HepG2 (cell line): ENCODE measurements at regions not wholly inside any gene's neighbourhood (a gene's known extent, or its start where the extent isn't known, plus 50 kb on each side); places are given as distances from the start of the nearest gene placed in this dataset.

ENCODE experiments used
- ATAC-seq: fragments of 200-7000 bp; cut with Tn5 transposase; 3 replicates; pipeline ENCODE4 v1.9.1; 2020; ENCODE audit warnings: mild to moderate bottlenecking, moderate library complexity
- BruUV-seq: library from RNA; stranded (reverse); fragments of 400-500 nt; replicated peaks from 2 replicates; lab custom pipeline; 2021; lab: Mats Ljungman, UMichigan
- CTCF ChIA-PET: fragments of 300-600 bp; formaldehyde crosslinking; extraction: SDS; loops from one replicate; lab custom pipeline; 2021; ENCODE audit warnings: low total read pairs, inconsistent platforms, low intra/inter-chr PET ratio; lab: Yijun Ruan, JAX
- POLR2A ChIA-PET: fragments of 350-600 bp; sonication (Branson Sonifier 250); formaldehyde crosslinking; loops from one replicate; lab custom pipeline; 2020; ENCODE audit warnings: antibody characterized with exemption, inconsistent platforms; lab: Yijun Ruan, JAX
- DNase-seq: peaks from one replicate; pipeline ENCODE4 v3.0.0-alpha.2; 2015; ENCODE audit warnings: low spot score
- FAIRE-seq: peaks from 3 replicates; lab custom pipeline; 2011; peaks lifted over from hg19 to GRCh38; lab: Jason Lieb, UNC
- H2AFZ ChIP-seq: one replicate; pipeline ENCODE4 v1.6.1; 2011; ENCODE audit warnings: low read length, inconsistent platforms
- H3K27ac ChIP-seq: fragments of 300-600 bp; 3 replicates; pipeline ENCODE4 v1.8.0; 2011; ENCODE audit warnings: mixed run types, mild to moderate bottlenecking, mixed read lengths, low read length, inconsistent platforms; ENCODE audit not compliant: insufficient read depth; ENCODE audit errors: extremely low read length
- H3K27me3 ChIP-seq, 2 experiments: fragments of 200-600 bp in 1 of 2; 2 replicates in 1 of 2; 3 replicates in 1 of 2; pipeline versions ENCODE4 v1.6.0 to v1.8.0; 2011; ENCODE audit warnings: low read length in 2 of 2, mild to moderate bottlenecking in 2 of 2, moderate library complexity in 2 of 2, inconsistent platforms in 1 of 2; ENCODE audit not compliant: insufficient read depth in 2 of 2, control insufficient read depth in 1 of 2
- H3K36me3 ChIP-seq, 2 experiments: fragments of 200-600 bp in 1 of 2; replicated peaks in 1 of 2; 2 replicates in 1 of 2; 3 replicates in 1 of 2; pipeline versions ENCODE4 v1.5.1 to v1.8.0; 2011; ENCODE audit warnings: low read length in 2 of 2, inconsistent platforms in 1 of 2; ENCODE audit not compliant: insufficient read depth in 2 of 2, control insufficient read depth in 1 of 2
- H3K4me1 ChIP-seq: 2 replicates; pipeline ENCODE4 v1.5.1; 2012; ENCODE audit warnings: low read length, inconsistent platforms; ENCODE audit not compliant: insufficient read depth
- H3K4me2 ChIP-seq: 2 replicates; pipeline ENCODE4 v1.6.0; 2011; ENCODE audit warnings: low read depth, low read length, inconsistent platforms
- H3K4me3 ChIP-seq, 3 experiments: fragments of 200-600 bp in 1 of 3; sonication (generic), shearing (Covaris generic) in 1 of 3; replicated peaks in 1 of 3; 2 replicates each; pipeline ENCODE4 v1.5.1; 2011 to 2016; ENCODE audit warnings: low read length in 3 of 3, inconsistent platforms in 2 of 3, low read depth in 2 of 3, mild to moderate bottlenecking in 2 of 3, control low read depth in 1 of 3, mixed read lengths in 1 of 3; ENCODE audit not compliant: insufficient read depth in 1 of 3
- H3K79me2 ChIP-seq: one replicate; pipeline ENCODE4 v1.6.1; 2011; ENCODE audit warnings: low read length, inconsistent platforms; ENCODE audit not compliant: insufficient read depth
- H3K9ac ChIP-seq: 2 replicates; pipeline ENCODE4 v1.6.0; 2011; ENCODE audit warnings: mild to moderate bottlenecking, low read depth, low read length, inconsistent platforms; ENCODE audit not compliant: insufficient read depth
- H3K9me3 ChIP-seq: 2 replicates; pipeline ENCODE4 v1.5.1; 2012; ENCODE audit warnings: mild to moderate bottlenecking, low read length
- H4K20me1 ChIP-seq: 2 replicates; pipeline ENCODE4 v1.6.0; 2011; ENCODE audit warnings: inconsistent platforms, mild to moderate bottlenecking, low read length, moderate library complexity; ENCODE audit not compliant: insufficient read depth
- ARNT ChIP-seq: fragments of 450-650 bp; IDR thresholded peaks from 2 replicates; pipeline ENCODE4 v1.6.1; 2017
- CBX1 ChIP-seq: IDR thresholded peaks from one replicate; pipeline ENCODE4 v1.6.1; 2016; ENCODE audit warnings: antibody characterized with exemption, low read depth
- DMAP1 ChIP-seq: IDR thresholded peaks from 2 replicates; pipeline ENCODE4 v1.6.1; 2016
- FOXA3 ChIP-seq: IDR thresholded peaks from 2 replicates; pipeline ENCODE4 v1.6.1; 2016; ENCODE audit warnings: missing genetic modification reagents, missing compliant biosample characterization
- ISL2 ChIP-seq: sonication (generic); formaldehyde crosslinking; IDR thresholded peaks from 2 replicates; pipeline ENCODE4 v1.5.0; 2020; ENCODE audit warnings: missing genetic modification reagents
- KAT8 ChIP-seq: IDR thresholded peaks from 2 replicates; pipeline ENCODE4 v1.6.1; 2016; ENCODE audit warnings: missing genetic modification reagents, missing compliant biosample characterization
- NONO ChIP-seq, 2 experiments: fragments of 450-650 bp in 1 of 2; sonication (generic) in 1 of 2; formaldehyde crosslinking in 1 of 2; IDR thresholded peaks in 1 of 2; conservative IDR thresholded peaks in 1 of 2; 2 replicates each; pipeline versions ENCODE4 v1.6.1 to v1.8.0; 2017 to 2022; ENCODE audit warnings: mild to moderate bottlenecking in 1 of 2, missing genetic modification reagents in 1 of 2, moderate library complexity in 1 of 2
- PPARG ChIP-seq: conservative IDR thresholded peaks from 2 replicates; pipeline ENCODE4 v1.6.1; 2016; ENCODE audit warnings: missing biosample characterization, missing genetic modification reagents
- RAD21 ChIP-seq: fragments of 450-650 bp; formaldehyde crosslinking; IDR thresholded peaks from 2 replicates; pipeline ENCODE4 v1.5.0; 2020; ENCODE audit warnings: mild to moderate bottlenecking
- ZMYM2 ChIP-seq: sonication (generic); formaldehyde crosslinking; IDR thresholded peaks from 2 replicates; pipeline ENCODE4 v1.8.0; 2022; ENCODE audit warnings: mild to moderate bottlenecking, missing genetic modification reagents
- ZNF430 ChIP-seq: sonication (generic); formaldehyde crosslinking; IDR thresholded peaks from 2 replicates; pipeline ENCODE4 v1.9.0; 2021; ENCODE audit warnings: mild to moderate bottlenecking, missing genetic modification reagents
- ZNF446 ChIP-seq: sonication (generic); formaldehyde crosslinking; IDR thresholded peaks from 2 replicates; pipeline ENCODE4 v1.5.0; 2020; ENCODE audit warnings: mild to moderate bottlenecking, missing genetic modification reagents
- ZNF713 ChIP-seq: sonication (generic); formaldehyde crosslinking; IDR thresholded peaks from 2 replicates; pipeline ENCODE4 v1.4.0; 2020; ENCODE audit warnings: mild to moderate bottlenecking, missing genetic modification reagents
- ZSCAN30 ChIP-seq: sonication (generic); formaldehyde crosslinking; IDR thresholded peaks from 2 replicates; pipeline ENCODE4 v1.5.0; 2020; ENCODE audit warnings: mild to moderate bottlenecking, missing genetic modification reagents
- WGBS: methylation state at CpG from one replicate; pipeline ENCODE4 v1.1.6; 2017; ENCODE audit warnings: low lambda C conversion rate; 5-methylcytosine and 5-hydroxymethylcytosine counted together
- in situ Hi-C: cut with HindIII; loops from 2 replicates; pipeline ENCODE4 v1.10.0; 2017; ENCODE audit warnings: low pct_unique_long_range_greater_than_20kb; ENCODE audit not compliant: extremely low pct_ligation_motif_present
- intact Hi-C: fragments of 100-400 bp; cut with micrococcal nuclease; formaldehyde crosslinking; loops from one replicate; pipeline ENCODE4 v1.10.0; 2022; ENCODE audit not compliant: unreplicated experiment
- TF ChIP-seq, protein P1 (sequence below): sonication (generic); formaldehyde crosslinking; conservative IDR thresholded peaks from 2 replicates; pipeline ENCODE4 v1.5.0; 2020; ENCODE audit warnings: missing genetic modification reagents
- TF ChIP-seq, protein P2 (sequence below), 2 experiments: sonication (generic) in 1 of 2; formaldehyde crosslinking in 1 of 2; IDR thresholded peaks; 2 replicates each; pipeline versions ENCODE4 v1.4.0 to v1.6.1; 2018 to 2020; ENCODE audit warnings: missing genetic modification reagents in 2 of 2, borderline replicate concordance in 1 of 2, low read depth in 1 of 2, mild to moderate bottlenecking in 1 of 2, missing biosample characterization in 1 of 2
- TF ChIP-seq, protein P3 (sequence below): sonication (generic); formaldehyde crosslinking; IDR thresholded peaks from 2 replicates; pipeline ENCODE4 v1.8.0; 2022; ENCODE audit warnings: mild to moderate bottlenecking, missing genetic modification reagents; ENCODE audit not compliant: insufficient replicate concordance
- TF ChIP-seq, protein P4 (sequence below): sonication (generic); formaldehyde crosslinking; conservative IDR thresholded peaks from 2 replicates; pipeline ENCODE4 v1.4.0; 2020; ENCODE audit warnings: missing genetic modification reagents
- TF ChIP-seq, protein P5 (sequence below): IDR thresholded peaks from 2 replicates; pipeline ENCODE4 v1.6.1; 2016

DNA sequence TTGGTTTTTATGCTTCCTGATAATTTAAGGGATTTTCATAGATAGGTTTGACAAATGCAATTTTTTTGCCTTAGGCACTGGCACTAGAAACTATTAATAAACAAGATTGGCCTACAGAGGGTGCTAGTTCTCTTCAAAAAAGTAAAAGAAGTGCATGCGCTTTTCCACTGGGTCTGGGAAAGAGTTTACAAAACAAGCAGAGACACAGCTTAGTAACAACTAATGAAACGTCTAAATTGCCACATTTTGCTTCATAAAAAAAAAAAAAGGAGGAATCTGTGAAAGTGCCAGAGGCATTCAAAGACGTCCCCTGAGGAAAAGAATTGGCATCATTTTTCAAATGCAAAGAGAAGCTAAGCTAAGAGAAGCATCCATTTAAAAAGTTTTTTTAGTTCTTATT is 58.3 kb upstream of the EEA1 start:
- Histone ChIP-seq H3K4me2 (peak overlapping the region; percentile 59), H3K27me3 (no peaks in the 10 kb centered on the region), H3K9me3 (no peaks in the 10 kb centered on the region), H2AFZ (peak overlapping the region; percentile 83), H3K27ac (peak overlapping the region; percentile 57), H4K20me1 (no peaks in the 10 kb centered on the region), H3K9ac (peak overlapping the region; percentile 51), H3K4me1 (peaks cover 45% of the 10 kb centered on the region), H3K36me3 (no peaks in the 10 kb centered on the region), H3K4me3 (no peak overlapping the region; a peak in 1 of 6 replicates), H3K79me2 (no peaks in the 10 kb centered on the region)
- CTCF ChIA-PET: interaction anchor here (1.4 to 3.1 kb wide), 4 partner anchors 73 to 409 kb away, joined by 4 to 32 read pairs (median 8); no protein-coding TSS in a partner anchor
- ATAC-seq: peak; percentile 77
- intact Hi-C loops (loop anchor here (1.0 to 5.0 kb wide), 9 partner anchors 19 to 432 kb away; no protein-coding TSS in a partner anchor), in situ Hi-C loops (no loop called here)
- no TSS peak for BruUV-seq
- peak; percentile 78 for DNase-seq
- FAIRE-seq: peak; percentile 26
- POLR2A ChIA-PET: interaction anchor here (0.7 to 4.5 kb wide), 9 partner anchors 14 to 147 kb away, joined by 3 to 35 read pairs (median 6); partner anchors contain the start of gene EEA1
- 2% methylated on average over 3 of the region's 3 CpGs for WGBS
- TF ChIP-seq DMAP1 (CRISPR knock-in tag) (no peak), ZSCAN30 (CRISPR knock-in tag) (no peak), ZNF713 (CRISPR knock-in tag) (no peak), ARNT (no peak), RAD21 (peak; percentile 77), CBX1 (no peak), ZMYM2 (CRISPR knock-in tag) (no peak), ZNF430 (no peak), NONO (IDR thresholded peaks at IDR 0.05) (no peak), NONO (CRISPR knock-in tag; conservative IDR thresholded peaks at IDR 0.05) (no peak), PPARG (CRISPR knock-in tag) (0 out of 2 replicates have a peak, but pooled peaks have one; percentile 11), FOXA3 (CRISPR knock-in tag) (0 out of 2 replicates have a peak, but pooled peaks have one; percentile 7), ZNF446 (no peak), KAT8 (CRISPR knock-in tag) (0 out of 2 replicates have a peak, but pooled peaks have one; percentile 10), ISL2 (CRISPR knock-in tag) (no peak)
- TF ChIP-seq, protein P1, sequence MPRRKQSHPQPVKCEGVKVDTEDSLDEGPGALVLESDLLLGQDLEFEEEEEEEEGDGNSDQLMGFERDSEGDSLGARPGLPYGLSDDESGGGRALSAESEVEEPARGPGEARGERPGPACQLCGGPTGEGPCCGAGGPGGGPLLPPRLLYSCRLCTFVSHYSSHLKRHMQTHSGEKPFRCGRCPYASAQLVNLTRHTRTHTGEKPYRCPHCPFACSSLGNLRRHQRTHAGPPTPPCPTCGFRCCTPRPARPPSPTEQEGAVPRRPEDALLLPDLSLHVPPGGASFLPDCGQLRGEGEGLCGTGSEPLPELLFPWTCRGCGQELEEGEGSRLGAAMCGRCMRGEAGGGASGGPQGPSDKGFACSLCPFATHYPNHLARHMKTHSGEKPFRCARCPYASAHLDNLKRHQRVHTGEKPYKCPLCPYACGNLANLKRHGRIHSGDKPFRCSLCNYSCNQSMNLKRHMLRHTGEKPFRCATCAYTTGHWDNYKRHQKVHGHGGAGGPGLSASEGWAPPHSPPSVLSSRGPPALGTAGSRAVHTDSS (CRISPR knock-in tag): no peak
- TF ChIP-seq, protein P2, sequence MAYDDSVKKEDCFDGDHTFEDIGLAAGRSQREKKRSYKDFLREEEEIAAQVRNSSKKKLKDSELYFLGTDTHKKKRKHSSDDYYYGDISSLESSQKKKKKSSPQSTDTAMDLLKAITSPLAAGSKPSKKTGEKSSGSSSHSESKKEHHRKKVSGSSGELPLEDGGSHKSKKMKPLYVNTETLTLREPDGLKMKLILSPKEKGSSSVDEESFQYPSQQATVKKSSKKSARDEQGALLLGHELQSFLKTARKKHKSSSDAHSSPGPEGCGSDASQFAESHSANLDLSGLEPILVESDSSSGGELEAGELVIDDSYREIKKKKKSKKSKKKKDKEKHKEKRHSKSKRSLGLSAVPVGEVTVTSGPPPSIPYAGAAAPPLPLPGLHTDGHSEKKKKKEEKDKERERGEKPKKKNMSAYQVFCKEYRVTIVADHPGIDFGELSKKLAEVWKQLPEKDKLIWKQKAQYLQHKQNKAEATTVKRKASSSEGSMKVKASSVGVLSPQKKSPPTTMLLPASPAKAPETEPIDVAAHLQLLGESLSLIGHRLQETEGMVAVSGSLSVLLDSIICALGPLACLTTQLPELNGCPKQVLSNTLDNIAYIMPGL (CRISPR knock-in tag; IDR thresholded peaks at IDR 0.05; ENCODE audit: borderline replicate concordance in 1 of 2, low read depth in 1 of 2): 0 out of 4 replicates have a peak, but pooled peaks of 1 of the 2 experiments have one; percentile 25
- TF ChIP-seq, protein P3, sequence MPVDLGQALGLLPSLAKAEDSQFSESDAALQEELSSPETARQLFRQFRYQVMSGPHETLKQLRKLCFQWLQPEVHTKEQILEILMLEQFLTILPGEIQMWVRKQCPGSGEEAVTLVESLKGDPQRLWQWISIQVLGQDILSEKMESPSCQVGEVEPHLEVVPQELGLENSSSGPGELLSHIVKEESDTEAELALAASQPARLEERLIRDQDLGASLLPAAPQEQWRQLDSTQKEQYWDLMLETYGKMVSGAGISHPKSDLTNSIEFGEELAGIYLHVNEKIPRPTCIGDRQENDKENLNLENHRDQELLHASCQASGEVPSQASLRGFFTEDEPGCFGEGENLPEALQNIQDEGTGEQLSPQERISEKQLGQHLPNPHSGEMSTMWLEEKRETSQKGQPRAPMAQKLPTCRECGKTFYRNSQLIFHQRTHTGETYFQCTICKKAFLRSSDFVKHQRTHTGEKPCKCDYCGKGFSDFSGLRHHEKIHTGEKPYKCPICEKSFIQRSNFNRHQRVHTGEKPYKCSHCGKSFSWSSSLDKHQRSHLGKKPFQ (CRISPR knock-in tag): no peak
- TF ChIP-seq, protein P4, sequence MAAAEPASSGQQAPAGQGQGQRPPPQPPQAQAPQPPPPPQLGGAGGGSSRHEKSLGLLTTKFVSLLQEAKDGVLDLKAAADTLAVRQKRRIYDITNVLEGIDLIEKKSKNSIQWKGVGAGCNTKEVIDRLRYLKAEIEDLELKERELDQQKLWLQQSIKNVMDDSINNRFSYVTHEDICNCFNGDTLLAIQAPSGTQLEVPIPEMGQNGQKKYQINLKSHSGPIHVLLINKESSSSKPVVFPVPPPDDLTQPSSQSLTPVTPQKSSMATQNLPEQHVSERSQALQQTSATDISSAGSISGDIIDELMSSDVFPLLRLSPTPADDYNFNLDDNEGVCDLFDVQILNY (CRISPR knock-in tag): no peak
- TF ChIP-seq, protein P5, sequence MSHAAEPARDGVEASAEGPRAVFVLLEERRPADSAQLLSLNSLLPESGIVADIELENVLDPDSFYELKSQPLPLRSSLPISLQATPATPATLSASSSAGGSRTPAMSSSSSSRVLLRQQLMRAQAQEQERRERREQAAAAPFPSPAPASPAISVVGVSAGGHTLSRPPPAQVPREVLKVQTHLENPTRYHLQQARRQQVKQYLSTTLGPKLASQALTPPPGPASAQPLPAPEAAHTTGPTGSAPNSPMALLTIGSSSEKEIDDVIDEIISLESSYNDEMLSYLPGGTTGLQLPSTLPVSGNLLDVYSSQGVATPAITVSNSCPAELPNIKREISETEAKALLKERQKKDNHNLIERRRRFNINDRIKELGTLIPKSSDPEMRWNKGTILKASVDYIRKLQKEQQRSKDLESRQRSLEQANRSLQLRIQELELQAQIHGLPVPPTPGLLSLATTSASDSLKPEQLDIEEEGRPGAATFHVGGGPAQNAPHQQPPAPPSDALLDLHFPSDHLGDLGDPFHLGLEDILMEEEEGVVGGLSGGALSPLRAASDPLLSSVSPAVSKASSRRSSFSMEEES (CRISPR knock-in tag): no peak
